Suprapubic skin (tissue), 4 donors: ENCODE measurements at regions not wholly inside any gene's neighbourhood (a gene's known extent, or its start where the extent isn't known, plus 50 kb on each side); places are given as distances from the start of the nearest gene placed in this dataset.

ENCODE experiments used
- DNase-seq, 2 donors: peaks; one replicate each; pipeline ENCODE4 v3.0.0-alpha.2; 2019; ENCODE audit warnings: low spot score in 2 of 2
- H3K27ac ChIP-seq: fragments of 200-600 bp; sonication (generic); one replicate; pipeline ENCODE4 v1.5.1; 2019
- H3K27me3 ChIP-seq: fragments of 200-600 bp; sonication (generic); one replicate; pipeline ENCODE4 v1.5.1; 2019
- H3K36me3 ChIP-seq: fragments of 200-600 bp; sonication (generic); one replicate; pipeline ENCODE4 v1.5.1; 2019
- H3K4me1 ChIP-seq: fragments of 200-600 bp; sonication (generic); one replicate; pipeline ENCODE4 v1.5.1; 2019
- H3K4me3 ChIP-seq: fragments of 200-600 bp; sonication (generic); one replicate; pipeline ENCODE4 v1.5.1; 2019; ENCODE audit warnings: mild to moderate bottlenecking
- H3K9me3 ChIP-seq: fragments of 200-600 bp; sonication (generic); one replicate; pipeline ENCODE4 v1.5.1; 2019
- CTCF ChIP-seq, 2 donors: fragments of 200-600 bp in 1 of 2; fragments of 450-650 bp in 1 of 2; sonication (generic) in 1 of 2; IDR thresholded peaks; one replicate each; pipeline ENCODE4 v1.5.1; 2016 to 2019; ENCODE audit warnings: antibody characterized with exemption in 2 of 2, mild to moderate bottlenecking in 1 of 2, moderate library complexity in 1 of 2
- EP300 ChIP-seq: sonication (generic); formaldehyde crosslinking; IDR thresholded peaks from one replicate; pipeline ENCODE4 v1.6.1; 2017; ENCODE audit warnings: antibody characterized with exemption
- POLR2A ChIP-seq, 2 donors: fragments of 450-650 bp; IDR thresholded peaks; one replicate each; pipeline ENCODE4 v1.6.1; 2017; ENCODE audit warnings: antibody characterized with exemption in 2 of 2, mild to moderate bottlenecking in 2 of 2, moderate library complexity in 2 of 2
- POLR2AphosphoS5 ChIP-seq, 3 donors: sonication (generic); formaldehyde crosslinking; IDR thresholded peaks; one replicate each; pipeline ENCODE4 v1.6.1; 2017; ENCODE audit warnings: antibody characterized with exemption in 3 of 3
- WGBS: methylation state at CpG from one replicate; pipeline ENCODE4 v1.1.5; 2018; 5-methylcytosine and 5-hydroxymethylcytosine counted together

- WGBS = 91% methylated on average over 5 of the region's 5 CpGs
- Histone ChIP-seq H3K4me3 (no peak overlapping the region), H3K4me1 (no peaks in the 10 kb centered on the region), H3K27ac (no peak overlapping the region), H3K27me3 (no peaks in the 10 kb centered on the region), H3K36me3 (no peaks in the 10 kb centered on the region), H3K9me3 (no peaks in the 10 kb centered on the region)
- no peak for DNase-seq
- TF ChIP-seq POLR2A (IDR thresholded peaks at IDR 0.05) (no peak), CTCF (IDR thresholded peaks at IDR 0.05) (no peak), POLR2AphosphoS5 (IDR thresholded peaks at IDR 0.05) (no peak), EP300 (no peak)
These were observed 187.3 kb upstream of the ZNF385D start for GRCh38 chr3:21938267-21938681.

GRCh38 chr3:21942328-21942727 is 191.3 kb upstream of the ZNF385D start:
- Histone ChIP-seq H3K4me3 (no peak overlapping the region), H3K4me1 (no peaks in the 10 kb centered on the region), H3K36me3 (no peaks in the 10 kb centered on the region), H3K27ac (no peak overlapping the region), H3K27me3 (no peaks in the 10 kb centered on the region), H3K9me3 (no peaks in the 10 kb centered on the region)
- no peak for DNase-seq
- no peak for TF ChIP-seq EP300
- no peak for TF ChIP-seq POLR2AphosphoS5 (IDR thresholded peaks at IDR 0.05)
- TF ChIP-seq POLR2A (IDR thresholded peaks at IDR 0.05) = no peak
- TF ChIP-seq CTCF (IDR thresholded peaks at IDR 0.05) = no peak
- 46% methylated on average over 6 of the region's 6 CpGs for WGBS

GRCh38 chr3:21944251-21944650 is 193.2 kb upstream of the ZNF385D start:
- 64% methylated on average over 6 of the region's 6 CpGs for WGBS
- Histone ChIP-seq H3K36me3 (no peaks in the 10 kb centered on the region), H3K27me3 (no peaks in the 10 kb centered on the region), H3K4me1 (no peaks in the 10 kb centered on the region), H3K4me3 (no peak overlapping the region), H3K9me3 (no peaks in the 10 kb centered on the region), H3K27ac (no peak overlapping the region)
- DNase-seq = no peak
- TF ChIP-seq CTCF (IDR thresholded peaks at IDR 0.05) = no peak
- TF ChIP-seq EP300 = no peak
- no peak for TF ChIP-seq POLR2AphosphoS5 (IDR thresholded peaks at IDR 0.05)

GRCh38 chr3:21952856-21953255 is 201.8 kb upstream of the ZNF385D start:
- Histone ChIP-seq H3K9me3 (no peaks in the 10 kb centered on the region), H3K4me3 (no peak overlapping the region), H3K36me3 (no peaks in the 10 kb centered on the region), H3K27ac (no peak overlapping the region), H3K27me3 (no peaks in the 10 kb centered on the region), H3K4me1 (no peaks in the 10 kb centered on the region)
- 92% methylated on average over 3 of the region's 3 CpGs for WGBS
- no peak for TF ChIP-seq EP300
- no peak for TF ChIP-seq POLR2AphosphoS5 (IDR thresholded peaks at IDR 0.05)
- no peak for TF ChIP-seq CTCF (IDR thresholded peaks at IDR 0.05)
- no peak for TF ChIP-seq POLR2A (IDR thresholded peaks at IDR 0.05)
- DNase-seq = no peak

- WGBS = 47% methylated on average over 2 of the region's 2 CpGs
- no peaks in the 10 kb centered on the region for H3K36me3 ChIP-seq
- H3K4me3 ChIP-seq = no peak overlapping the region
- H3K27me3 ChIP-seq = no peaks in the 10 kb centered on the region
- no peak overlapping the region for H3K27ac ChIP-seq
- H3K4me1 ChIP-seq = no peaks in the 10 kb centered on the region
- DNase-seq = no peak
- TF ChIP-seq POLR2A (IDR thresholded peaks at IDR 0.05) (no peak), POLR2AphosphoS5 (IDR thresholded peaks at IDR 0.05) (no peak), EP300 (no peak), CTCF (IDR thresholded peaks at IDR 0.05) (no peak)
- no peaks in the 10 kb centered on the region for H3K9me3 ChIP-seq
These were observed 203.7 kb upstream of the ZNF385D start for GRCh38 chr3:21954709-21955108.
